Posterior cingulate gyrus (tissue), 11 donors: ENCODE measurements at regions not wholly inside any gene's neighbourhood (a gene's known extent, or its start where the extent isn't known, plus 50 kb on each side); places are given as distances from the start of the nearest gene placed in this dataset.
"Not testable (repeated sequence)": the region's sequence is repeated elsewhere in the genome, so short reads cannot be mapped to it uniquely, and the experiment has no call there.

Experiments
- DNase-seq, 10 donors: peaks; one replicate each; pipeline versions ENCODE4 v3.0.0 to v3.0.0-alpha.2; 2020 to 2021; ENCODE audit warnings: mixed read lengths in 3 of 10
- intact Hi-C: fragments of 100-400 bp; cut with DNase I; formaldehyde crosslinking; loops from one replicate; pipeline ENCODE4 v1.15.1; 2023

GRCh38 chr7:41579961-41580935 lies 122.6 kb downstream of the INHBA start:
- intact Hi-C loops: no loop called here
- DNase-seq: no peak

DNA sequence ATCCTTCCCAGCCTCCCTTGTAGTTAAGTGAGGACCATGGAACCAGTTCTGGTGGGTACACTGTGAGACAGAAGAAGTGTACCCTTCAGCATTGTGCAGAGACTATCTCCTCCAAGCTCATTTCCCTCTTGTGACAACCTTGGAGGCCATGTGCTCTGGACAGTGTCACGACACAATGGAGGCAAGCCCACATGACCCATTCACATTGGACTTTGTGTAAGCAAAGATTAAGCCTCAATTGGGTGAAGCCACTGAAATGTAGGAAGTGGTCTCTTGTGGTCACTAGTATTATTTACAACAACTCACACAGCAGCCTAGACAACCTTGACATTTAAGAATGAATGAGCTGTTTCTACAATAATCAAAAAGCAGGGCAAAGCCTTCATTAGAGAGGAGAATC lies 124.2 kb downstream of the INHBA start:
- no peak for DNase-seq
- intact Hi-C loops: no loop called here

DNA sequence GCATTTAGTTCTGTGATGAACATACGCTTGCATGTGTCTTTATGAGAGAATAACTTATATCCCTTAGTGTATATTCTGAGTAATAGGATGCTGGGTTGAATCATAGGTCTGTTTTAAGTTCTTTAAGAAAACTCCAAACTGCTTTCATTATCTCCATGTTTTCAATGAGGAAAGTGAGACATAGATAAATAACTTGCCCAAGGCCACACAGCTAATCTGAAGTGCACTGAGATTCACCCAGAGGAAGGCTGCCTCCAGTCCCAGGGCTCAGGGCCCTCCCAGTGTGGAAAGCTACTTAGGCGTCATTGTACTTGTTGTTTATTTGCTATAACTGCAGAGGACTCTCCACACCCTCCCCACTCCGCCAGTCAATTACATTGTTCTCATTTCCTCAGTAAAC lies 126.7 kb downstream of the INHBA start:
- intact Hi-C loops: no loop called here
- DNase-seq: no peak

- intact Hi-C loops: no loop called here
- no peak for DNase-seq
Observed at GRCh38 chr7:41574377-41574776, 128.5 kb downstream of the INHBA start.

GRCh38 chr7:41573862-41574261 lies 129.0 kb downstream of the INHBA start:
- intact Hi-C loops: no loop called here
- DNase-seq: no peak

GRCh38 chr7:41573443-41573842 lies 129.4 kb downstream of the INHBA start:
- intact Hi-C loops: no loop called here
- DNase-seq: no peak

DNA sequence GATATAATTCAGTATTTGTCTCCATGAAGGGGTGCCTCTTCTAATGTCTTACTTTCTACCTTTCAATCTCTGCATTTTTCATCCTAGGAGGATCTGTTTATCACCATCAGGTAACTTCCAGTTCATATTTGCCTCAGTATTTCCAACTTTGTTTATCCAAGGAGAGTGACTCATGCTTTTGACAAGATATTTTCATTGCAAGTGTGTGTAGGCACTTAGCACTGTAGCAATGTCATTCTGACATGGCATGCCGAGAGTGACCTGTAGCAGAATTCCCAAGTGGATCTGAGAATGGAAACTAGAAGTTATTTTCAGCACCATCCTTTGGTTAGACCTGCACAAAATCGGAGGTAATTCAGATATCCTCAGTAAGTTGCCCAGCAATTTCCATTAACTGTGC lies 129.9 kb downstream of the INHBA start:
- no peak for DNase-seq
- intact Hi-C loops: no loop called here

DNA sequence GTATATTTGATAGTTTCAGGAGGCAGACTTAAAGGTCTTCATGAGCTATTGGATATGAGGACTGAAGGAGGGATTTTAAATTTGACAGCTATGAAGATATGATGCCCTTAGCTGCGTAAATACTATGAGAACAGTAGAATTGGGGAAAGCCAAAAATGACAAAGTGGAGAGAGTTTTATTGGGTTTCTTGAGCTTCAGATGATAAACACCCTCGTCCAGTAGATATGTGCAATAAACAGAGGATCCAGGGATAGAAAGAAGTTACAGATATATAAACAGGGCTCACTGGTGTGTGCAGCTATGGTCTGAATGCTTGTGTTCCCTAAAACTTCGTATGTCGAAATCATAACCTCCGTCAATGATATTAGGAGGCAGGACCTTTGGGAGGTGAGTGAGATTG lies 131.3 kb downstream of the INHBA start:
- DNase-seq: no peak
- intact Hi-C loops: no loop called here

DNA sequence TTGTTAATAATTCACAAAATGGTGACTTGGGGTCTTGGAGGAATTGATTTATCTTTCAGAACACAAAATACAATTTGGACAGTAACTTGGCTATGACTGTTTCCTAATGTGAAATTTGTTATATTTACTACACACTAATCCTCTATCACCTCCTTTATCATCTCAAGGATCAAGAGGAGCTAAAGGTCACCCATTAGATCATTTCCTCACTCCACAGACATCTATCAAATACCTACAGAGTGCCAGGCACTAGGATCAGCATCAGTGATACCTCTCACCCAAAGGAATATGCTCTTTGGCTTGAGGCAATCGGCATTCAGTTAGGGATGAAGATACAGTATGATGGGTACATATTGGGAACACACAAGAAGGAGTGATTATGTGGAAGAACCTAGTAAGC lies 132.1 kb downstream of the INHBA start:
- no peak for DNase-seq
- intact Hi-C loops: no loop called here

DNA sequence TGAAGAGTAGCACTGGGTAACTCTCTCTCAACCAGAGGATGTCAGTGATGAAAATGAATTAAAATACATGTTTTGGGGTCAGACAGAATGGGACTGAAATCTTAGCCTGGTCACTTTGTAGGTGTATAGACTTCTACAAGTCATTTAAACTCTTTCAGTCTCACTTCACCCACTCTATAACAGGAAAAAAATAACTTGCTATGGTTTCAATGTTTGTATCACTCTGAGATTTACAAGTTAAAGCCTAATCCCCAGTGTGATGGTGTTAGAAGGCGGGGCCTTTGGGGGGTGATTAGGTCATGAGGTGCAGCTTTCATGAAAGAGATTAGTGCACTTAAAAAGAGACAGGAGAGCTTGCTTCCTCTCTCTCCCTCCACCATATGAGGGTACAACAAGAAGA lies 134.8 kb downstream of the INHBA start:
- no peak for DNase-seq
- intact Hi-C loops: no loop called here

DNA sequence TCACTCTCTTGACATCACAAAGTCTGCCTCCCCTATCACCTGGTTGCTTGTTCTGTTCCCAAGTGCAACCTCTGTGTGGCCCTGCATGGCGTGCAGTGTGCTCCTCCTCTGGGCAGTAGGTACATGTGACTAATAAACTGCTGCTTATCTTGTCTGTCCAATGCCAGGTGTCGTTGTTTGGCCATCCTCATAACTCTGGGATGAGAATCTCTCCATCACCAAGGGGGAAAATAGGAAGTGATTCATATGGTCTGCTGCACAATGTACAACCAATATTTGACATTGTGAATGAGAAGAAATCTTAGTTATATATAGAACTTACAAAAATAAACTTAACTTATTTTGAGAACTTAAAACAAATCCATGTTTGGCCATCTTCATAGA lies 135.2 kb downstream of the INHBA start:
- intact Hi-C loops: no loop called here
- no peak for DNase-seq

DNA sequence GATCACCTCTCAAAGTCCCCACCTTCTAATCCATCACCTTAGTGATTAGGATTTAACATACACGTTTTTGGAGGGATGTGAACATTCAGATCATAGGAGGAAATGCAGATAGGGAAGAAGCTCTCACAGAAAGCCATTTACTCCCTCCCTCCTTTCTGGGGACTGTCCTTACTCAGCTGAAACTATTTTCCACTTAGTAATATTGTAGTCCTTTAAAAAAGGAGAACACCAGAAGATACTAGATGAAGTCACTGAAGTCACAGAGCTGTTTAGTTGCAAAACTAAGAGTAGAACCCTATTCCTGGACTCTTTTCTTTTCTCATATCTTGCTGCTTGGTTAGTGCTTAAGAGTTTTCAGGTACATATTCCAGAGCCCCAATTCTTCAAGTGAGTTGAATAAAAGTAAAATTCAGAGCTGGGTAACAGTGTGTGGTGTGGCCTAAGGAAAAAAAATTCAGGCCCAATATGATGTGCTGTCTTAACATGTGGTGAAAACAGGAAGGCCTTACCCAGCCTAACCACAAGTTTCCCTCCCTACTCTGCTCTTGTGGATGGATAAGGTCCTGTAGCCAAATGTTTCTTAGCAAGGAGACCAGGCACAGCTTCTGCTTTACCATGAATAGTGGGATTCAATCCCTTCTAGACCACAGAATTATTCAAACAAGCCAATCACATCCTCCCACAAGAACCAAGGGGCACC lies 135.7 kb downstream of the INHBA start:
- intact Hi-C loops: no loop called here
- DNase-seq: no peak

DNA sequence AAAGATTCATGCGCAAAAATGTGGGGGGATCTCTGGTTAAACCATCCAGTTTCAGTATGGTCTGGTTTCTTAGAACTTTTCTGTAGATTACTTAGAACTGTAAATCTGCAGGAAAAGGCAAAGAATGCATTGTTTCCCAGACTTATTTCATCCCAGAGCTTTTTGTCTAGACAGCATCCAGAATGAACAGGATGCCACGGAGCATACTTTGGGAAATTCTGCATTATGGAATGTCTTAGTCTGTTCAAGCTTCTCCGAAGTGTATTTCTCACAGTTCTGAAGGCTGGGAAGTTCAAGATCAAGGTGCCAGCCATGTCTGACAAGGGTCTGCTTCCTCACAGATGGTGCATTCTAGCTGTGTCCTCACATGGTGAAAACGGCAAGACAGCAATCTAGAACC lies 136.3 kb downstream of the INHBA start:
- intact Hi-C loops: no loop called here
- DNase-seq: no peak

DNA sequence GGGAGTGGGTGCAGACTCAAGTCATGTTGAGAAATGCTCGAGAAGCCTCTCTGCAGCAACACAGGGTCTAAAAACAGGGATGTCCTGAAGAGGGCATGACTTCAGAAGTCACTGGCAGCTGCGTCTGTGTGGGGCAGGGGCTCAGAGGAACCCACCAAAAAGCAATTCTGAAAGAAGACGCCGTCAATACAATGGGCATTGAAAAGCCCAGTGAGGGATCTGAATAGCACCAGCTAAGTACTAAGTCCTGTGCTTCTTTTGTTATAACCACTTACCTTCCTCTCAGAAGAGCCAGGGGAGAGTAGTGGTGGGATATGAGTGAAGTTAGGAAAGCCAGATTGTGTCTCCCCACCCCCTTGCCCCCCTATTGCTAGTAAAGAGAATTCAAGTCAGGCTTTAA lies 137.2 kb downstream of the INHBA start:
- intact Hi-C loops: no loop called here
- DNase-seq: no peak

GRCh38 chr7:41559426-41559825 lies 143.5 kb downstream of the INHBA start:
- intact Hi-C loops: no loop called here
- no peak for DNase-seq

GRCh38 chr7:41554481-41554880 lies 148.4 kb downstream of the INHBA start:
- intact Hi-C loops: no loop called here
- DNase-seq: no peak

DNA sequence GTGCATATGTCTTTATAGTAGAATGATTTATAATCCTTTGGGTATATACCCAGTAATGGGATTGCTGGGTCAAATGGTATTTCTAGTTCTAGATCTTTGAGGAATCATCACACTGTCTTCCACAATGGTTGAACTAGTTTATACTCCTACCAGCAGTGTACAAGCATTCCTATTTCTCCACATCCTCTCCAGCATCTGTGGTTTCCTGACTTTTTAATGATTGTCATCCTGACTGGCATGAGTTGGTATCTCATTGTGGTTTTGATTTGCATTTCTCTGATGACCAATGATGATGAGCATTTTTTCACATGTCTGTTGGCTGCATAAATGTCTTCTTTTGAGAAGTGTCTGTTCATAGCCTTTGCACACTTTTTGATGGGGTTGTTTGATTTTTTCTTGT lies 152.8 kb downstream of the INHBA start:
- DNase-seq: not testable (repeated sequence)

DNA sequence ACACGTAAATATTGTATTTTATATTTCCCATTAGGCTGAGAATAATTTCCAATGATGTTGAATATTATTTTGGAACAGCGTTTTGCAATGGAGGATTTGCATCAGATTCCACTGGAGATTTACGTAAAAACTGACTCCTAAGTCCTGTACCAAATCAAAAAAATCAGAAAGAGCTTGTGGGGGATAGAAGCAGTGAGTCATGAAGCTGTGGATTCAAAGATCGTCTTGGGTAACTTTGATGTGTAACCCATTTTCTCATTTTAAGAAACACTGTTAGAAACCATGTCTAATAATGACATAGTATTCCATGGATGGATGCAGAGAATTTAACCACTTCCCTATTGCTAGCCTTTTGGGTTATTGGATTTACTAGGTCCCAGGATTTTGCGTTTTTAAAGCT lies 158.6 kb downstream of the INHBA start:
- intact Hi-C loops: no loop called here
- DNase-seq: no peak

More for the DNA sequence above, 152.8 kb downstream of the INHBA start:
- intact Hi-C loops: not testable (repeated sequence)

GRCh38 chr7:41540601-41541000 lies 162.3 kb downstream of the INHBA start:
- no peak for DNase-seq
- intact Hi-C loops: no loop called here

DNA sequence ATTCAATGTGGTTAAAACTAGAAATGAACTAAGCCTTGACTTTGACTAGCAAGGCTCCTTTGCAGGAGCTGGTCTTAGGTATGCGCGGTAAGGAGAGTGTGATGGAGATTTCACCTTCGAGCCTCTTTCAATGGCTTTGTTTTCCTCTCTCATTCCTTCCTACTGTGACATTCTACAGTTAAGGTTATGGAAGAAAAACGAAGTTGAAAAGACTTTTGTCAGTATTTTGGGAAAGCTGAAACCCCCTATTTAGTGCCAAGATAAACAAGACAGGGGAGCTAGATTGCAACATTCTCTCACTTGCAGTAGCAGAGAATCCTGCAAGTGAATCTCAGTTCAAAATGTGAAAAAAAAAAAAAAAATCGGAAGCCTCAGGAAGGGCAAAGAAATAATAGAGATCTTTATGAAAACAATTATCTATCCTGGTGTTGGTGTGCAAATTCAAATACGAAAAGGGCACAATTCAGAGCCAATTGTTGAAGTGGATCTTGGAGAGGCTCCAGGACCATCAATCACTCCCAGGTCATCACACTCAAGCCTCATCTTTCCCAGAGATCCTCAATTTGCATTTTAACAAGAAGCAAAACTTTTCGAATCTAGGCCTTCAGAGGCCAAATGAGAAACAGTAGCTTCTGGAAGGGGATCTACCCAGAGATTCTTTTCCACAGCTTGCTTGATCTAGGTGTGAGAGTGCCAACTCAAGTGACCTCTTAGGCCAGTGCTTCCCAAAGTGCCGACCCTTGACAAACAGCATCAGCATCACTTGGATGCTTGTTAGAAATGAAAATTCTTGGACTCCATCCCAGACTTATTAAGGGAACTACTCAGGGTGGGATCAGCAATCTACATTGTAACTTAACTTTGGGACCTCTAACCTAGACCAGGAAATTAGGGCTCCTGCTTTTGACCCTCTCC lies 163.8 kb downstream of the INHBA start:
- intact Hi-C loops: no loop called here
- DNase-seq: no peak
